ENCODE measurements at regions not wholly inside any gene's neighbourhood (a gene's known extent, or its start where the extent isn't known, plus 50 kb on each side); places are given as distances from the start of the nearest gene placed in this dataset.

- Histone ChIP-seq H3K4me3 (ENCODE audit: low read length in 2 of 2) (no peak overlapping the region), H3K4me1 (ENCODE audit: control insufficient read depth in 2 of 2, insufficient read depth in 2 of 2, low read length in 2 of 2) (no peaks in the 10 kb centered on the region), H3K9me3 (ENCODE audit: control insufficient read depth in 2 of 2, insufficient read depth in 1 of 2, low read length in 1 of 2) (no peaks in the 10 kb centered on the region), H3K27ac (ENCODE audit: low read depth in 1 of 2, low read length in 1 of 2) (no peak overlapping the region), H3K27me3 (ENCODE audit: control insufficient read depth in 2 of 2, insufficient read depth in 1 of 2, low read length in 1 of 2) (no peaks in the 10 kb centered on the region), H3K36me3 (ENCODE audit: control insufficient read depth in 2 of 2, insufficient read depth in 2 of 2, low read length in 1 of 2) (no peaks in the 10 kb centered on the region)
- DNase-seq (ENCODE audit: low read depth in 6 of 9, low spot score in 9 of 9): no peak
- WGBS: 93% methylated on average over 8 of the region's 8 CpGs
Observed at GRCh38 chr14:34104489-34105397, 153.9 kb upstream of the EGLN3 start.

- Histone ChIP-seq H3K36me3 (ENCODE audit: control insufficient read depth in 2 of 2, insufficient read depth in 2 of 2, low read length in 1 of 2) (no peaks in the 10 kb centered on the region), H3K27me3 (ENCODE audit: control insufficient read depth in 2 of 2, insufficient read depth in 1 of 2, low read length in 1 of 2) (no peaks in the 10 kb centered on the region), H3K9me3 (ENCODE audit: control insufficient read depth in 2 of 2, insufficient read depth in 1 of 2, low read length in 1 of 2) (no peaks in the 10 kb centered on the region), H3K27ac (ENCODE audit: low read depth in 1 of 2, low read length in 1 of 2) (no peak overlapping the region), H3K4me1 (ENCODE audit: control insufficient read depth in 2 of 2, insufficient read depth in 2 of 2, low read length in 2 of 2) (peaks cover 0 to 4% of the 10 kb centered on the region in 2 donors), H3K4me3 (ENCODE audit: low read length in 2 of 2) (no peak overlapping the region)
- no peak for DNase-seq (ENCODE audit: low read depth in 6 of 9, low spot score in 9 of 9)
- 94% methylated on average over 4 of the region's 4 CpGs for WGBS
Observed at GRCh38 chr14:34103176-34103575, 152.3 kb upstream of the EGLN3 start.

- Histone ChIP-seq H3K4me1 (ENCODE audit: control insufficient read depth in 2 of 2, insufficient read depth in 2 of 2, low read length in 2 of 2) (peaks cover 0 to 4% of the 10 kb centered on the region in 2 donors), H3K9me3 (ENCODE audit: control insufficient read depth in 2 of 2, insufficient read depth in 1 of 2, low read length in 1 of 2) (no peaks in the 10 kb centered on the region), H3K36me3 (ENCODE audit: control insufficient read depth in 2 of 2, insufficient read depth in 2 of 2, low read length in 1 of 2) (no peaks in the 10 kb centered on the region), H3K4me3 (ENCODE audit: low read length in 2 of 2) (no peak overlapping the region), H3K27ac (ENCODE audit: low read depth in 1 of 2, low read length in 1 of 2) (no peak overlapping the region), H3K27me3 (ENCODE audit: control insufficient read depth in 2 of 2, insufficient read depth in 1 of 2, low read length in 1 of 2) (no peaks in the 10 kb centered on the region)
- no peak for DNase-seq (ENCODE audit: low read depth in 6 of 9, low spot score in 9 of 9)
- WGBS: 96% methylated on average over 5 of the region's 5 CpGs
Observed at GRCh38 chr14:34099635-34100034, 148.8 kb upstream of the EGLN3 start.

- Histone ChIP-seq H3K27me3 (ENCODE audit: control insufficient read depth in 2 of 2, insufficient read depth in 1 of 2, low read length in 1 of 2) (no peaks in the 10 kb centered on the region), H3K27ac (ENCODE audit: low read depth in 1 of 2, low read length in 1 of 2) (no peak overlapping the region), H3K4me1 (ENCODE audit: control insufficient read depth in 2 of 2, insufficient read depth in 2 of 2, low read length in 2 of 2) (peaks cover 0 to 4% of the 10 kb centered on the region in 2 donors), H3K4me3 (ENCODE audit: low read length in 2 of 2) (no peak overlapping the region), H3K9me3 (ENCODE audit: control insufficient read depth in 2 of 2, insufficient read depth in 1 of 2, low read length in 1 of 2) (no peaks in the 10 kb centered on the region), H3K36me3 (ENCODE audit: control insufficient read depth in 2 of 2, insufficient read depth in 2 of 2, low read length in 1 of 2) (no peaks in the 10 kb centered on the region)
- no peak for DNase-seq (ENCODE audit: low read depth in 6 of 9, low spot score in 9 of 9)
Observed at GRCh38 chr14:34098985-34099349, 148.1 kb upstream of the EGLN3 start.

GRCh38 chr14:34098045-34098984 lies 147.4 kb upstream of the EGLN3 start:
- peak in 3 of 9 donors; percentile 9 to 32 (median 28) for DNase-seq (ENCODE audit: low read depth in 6 of 9, low spot score in 9 of 9)

GRCh38 chr14:34097644-34098043 lies 146.8 kb upstream of the EGLN3 start:
- no peak overlapping the region for H3K4me3 ChIP-seq (ENCODE audit: low read length in 2 of 2)
- H3K9me3 ChIP-seq (ENCODE audit: control insufficient read depth in 2 of 2, insufficient read depth in 1 of 2, low read length in 1 of 2): no peaks in the 10 kb centered on the region
- no peak overlapping the region for H3K27ac ChIP-seq (ENCODE audit: low read depth in 1 of 2, low read length in 1 of 2)
- no peak for DNase-seq (ENCODE audit: low read depth in 6 of 9, low spot score in 9 of 9)
- WGBS: 98% methylated on average over 9 of the region's 9 CpGs
- no peaks in the 10 kb centered on the region for H3K27me3 ChIP-seq (ENCODE audit: control insufficient read depth in 2 of 2, insufficient read depth in 1 of 2, low read length in 1 of 2)
- H3K4me1 ChIP-seq (ENCODE audit: control insufficient read depth in 2 of 2, insufficient read depth in 2 of 2, low read length in 2 of 2): peaks cover 0 to 7% of the 10 kb centered on the region in 2 donors
- no peaks in the 10 kb centered on the region for H3K36me3 ChIP-seq (ENCODE audit: control insufficient read depth in 2 of 2, insufficient read depth in 2 of 2, low read length in 1 of 2)

More at GRCh38 chr14:34098045-34098984, 147.4 kb upstream of the EGLN3 start:
- H3K9me3 ChIP-seq (ENCODE audit: control insufficient read depth in 2 of 2, insufficient read depth in 1 of 2, low read length in 1 of 2): no peaks in the 10 kb centered on the region
- H3K27me3 ChIP-seq (ENCODE audit: control insufficient read depth in 2 of 2, insufficient read depth in 1 of 2, low read length in 1 of 2): no peaks in the 10 kb centered on the region
- no peak overlapping the region for H3K4me3 ChIP-seq (ENCODE audit: low read length in 2 of 2)
- WGBS: 60% methylated on average over 8 of the region's 8 CpGs
- H3K27ac ChIP-seq (ENCODE audit: low read depth in 1 of 2, low read length in 1 of 2): no peak overlapping the region
- no peaks in the 10 kb centered on the region for H3K36me3 ChIP-seq (ENCODE audit: control insufficient read depth in 2 of 2, insufficient read depth in 2 of 2, low read length in 1 of 2)
- H3K4me1 ChIP-seq (ENCODE audit: control insufficient read depth in 2 of 2, insufficient read depth in 2 of 2, low read length in 2 of 2): peaks cover 0 to 7% of the 10 kb centered on the region in 2 donors

- H3K9me3 ChIP-seq (ENCODE audit: control insufficient read depth in 2 of 2, insufficient read depth in 1 of 2, low read length in 1 of 2): no peaks in the 10 kb centered on the region
- H3K4me3 ChIP-seq (ENCODE audit: low read length in 2 of 2): no peak overlapping the region
- H3K27ac ChIP-seq (ENCODE audit: low read depth in 1 of 2, low read length in 1 of 2): no peak overlapping the region
- H3K4me1 ChIP-seq (ENCODE audit: control insufficient read depth in 2 of 2, insufficient read depth in 2 of 2, low read length in 2 of 2): peaks cover 0 to 7% of the 10 kb centered on the region in 2 donors
- H3K27me3 ChIP-seq (ENCODE audit: control insufficient read depth in 2 of 2, insufficient read depth in 1 of 2, low read length in 1 of 2): no peaks in the 10 kb centered on the region
- peak in 1 of 9 donors; percentile 16 for DNase-seq (ENCODE audit: low read depth in 6 of 9, low spot score in 9 of 9)
- H3K36me3 ChIP-seq (ENCODE audit: control insufficient read depth in 2 of 2, insufficient read depth in 2 of 2, low read length in 1 of 2): no peaks in the 10 kb centered on the region
Observed at GRCh38 chr14:34094384-34094783, 143.5 kb upstream of the EGLN3 start.

GRCh38 chr14:34093883-34094282 lies 143.0 kb upstream of the EGLN3 start:
- Histone ChIP-seq H3K27me3 (ENCODE audit: control insufficient read depth in 2 of 2, insufficient read depth in 1 of 2, low read length in 1 of 2) (no peaks in the 10 kb centered on the region), H3K27ac (ENCODE audit: low read depth in 1 of 2, low read length in 1 of 2) (no peak overlapping the region), H3K4me1 (ENCODE audit: control insufficient read depth in 2 of 2, insufficient read depth in 2 of 2, low read length in 2 of 2) (peaks cover 0 to 4% of the 10 kb centered on the region in 2 donors), H3K4me3 (ENCODE audit: low read length in 2 of 2) (no peak overlapping the region), H3K36me3 (ENCODE audit: control insufficient read depth in 2 of 2, insufficient read depth in 2 of 2, low read length in 1 of 2) (no peaks in the 10 kb centered on the region), H3K9me3 (ENCODE audit: control insufficient read depth in 2 of 2, insufficient read depth in 1 of 2, low read length in 1 of 2) (no peaks in the 10 kb centered on the region)
- peak in 4 of 9 donors; percentile 4 to 60 (median 26) for DNase-seq (ENCODE audit: low read depth in 6 of 9, low spot score in 9 of 9)
- WGBS: 6% methylated on average over 3 of the region's 3 CpGs

- Histone ChIP-seq H3K9me3 (ENCODE audit: control insufficient read depth in 2 of 2, insufficient read depth in 1 of 2, low read length in 1 of 2) (no peaks in the 10 kb centered on the region), H3K27me3 (ENCODE audit: control insufficient read depth in 2 of 2, insufficient read depth in 1 of 2, low read length in 1 of 2) (no peaks in the 10 kb centered on the region), H3K4me1 (ENCODE audit: control insufficient read depth in 2 of 2, insufficient read depth in 2 of 2, low read length in 2 of 2) (peaks cover 0 to 4% of the 10 kb centered on the region in 2 donors), H3K27ac (ENCODE audit: low read depth in 1 of 2, low read length in 1 of 2) (no peak overlapping the region), H3K36me3 (ENCODE audit: control insufficient read depth in 2 of 2, insufficient read depth in 2 of 2, low read length in 1 of 2) (no peaks in the 10 kb centered on the region), H3K4me3 (ENCODE audit: low read length in 2 of 2) (no peak overlapping the region)
- DNase-seq (ENCODE audit: low read depth in 6 of 9, low spot score in 9 of 9): no peak
Observed at GRCh38 chr14:34090451-34090850, 139.6 kb upstream of the EGLN3 start.

All from thymus (tissue), 11 donors.